ENCODE measurements at regions not wholly inside any gene's neighbourhood (a gene's known extent, or its start where the extent isn't known, plus 50 kb on each side); places are given as distances from the start of the nearest gene placed in this dataset.

DNA sequence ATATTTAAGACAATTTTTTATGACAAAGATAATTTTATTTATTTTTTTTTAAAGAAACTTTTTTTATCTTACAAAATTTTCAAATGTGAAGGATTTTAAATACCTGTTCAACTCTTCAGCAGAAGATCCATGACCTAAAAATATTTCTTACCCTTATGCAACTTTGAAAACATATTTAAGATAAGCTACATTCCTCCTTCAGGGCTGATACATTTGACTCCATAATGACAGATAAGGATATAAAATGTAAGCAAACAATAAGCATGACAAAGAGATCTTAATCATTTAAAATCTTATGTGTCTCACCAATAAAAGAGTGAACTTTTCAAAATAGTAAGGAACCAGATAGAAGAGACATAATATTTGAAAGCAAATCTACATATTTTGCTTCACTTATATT lies 1138.2 kb upstream of the CDH18 start:
- TF ChIP-seq CTCF (IDR thresholded peaks at IDR 0.05; ENCODE audit: insufficient read depth, low read length) (no peak), SPI1 (IDR thresholded peaks at IDR 0.05; ENCODE audit: borderline replicate concordance, low read depth) (no peak)
- TF ChIP-seq, protein P1, sequence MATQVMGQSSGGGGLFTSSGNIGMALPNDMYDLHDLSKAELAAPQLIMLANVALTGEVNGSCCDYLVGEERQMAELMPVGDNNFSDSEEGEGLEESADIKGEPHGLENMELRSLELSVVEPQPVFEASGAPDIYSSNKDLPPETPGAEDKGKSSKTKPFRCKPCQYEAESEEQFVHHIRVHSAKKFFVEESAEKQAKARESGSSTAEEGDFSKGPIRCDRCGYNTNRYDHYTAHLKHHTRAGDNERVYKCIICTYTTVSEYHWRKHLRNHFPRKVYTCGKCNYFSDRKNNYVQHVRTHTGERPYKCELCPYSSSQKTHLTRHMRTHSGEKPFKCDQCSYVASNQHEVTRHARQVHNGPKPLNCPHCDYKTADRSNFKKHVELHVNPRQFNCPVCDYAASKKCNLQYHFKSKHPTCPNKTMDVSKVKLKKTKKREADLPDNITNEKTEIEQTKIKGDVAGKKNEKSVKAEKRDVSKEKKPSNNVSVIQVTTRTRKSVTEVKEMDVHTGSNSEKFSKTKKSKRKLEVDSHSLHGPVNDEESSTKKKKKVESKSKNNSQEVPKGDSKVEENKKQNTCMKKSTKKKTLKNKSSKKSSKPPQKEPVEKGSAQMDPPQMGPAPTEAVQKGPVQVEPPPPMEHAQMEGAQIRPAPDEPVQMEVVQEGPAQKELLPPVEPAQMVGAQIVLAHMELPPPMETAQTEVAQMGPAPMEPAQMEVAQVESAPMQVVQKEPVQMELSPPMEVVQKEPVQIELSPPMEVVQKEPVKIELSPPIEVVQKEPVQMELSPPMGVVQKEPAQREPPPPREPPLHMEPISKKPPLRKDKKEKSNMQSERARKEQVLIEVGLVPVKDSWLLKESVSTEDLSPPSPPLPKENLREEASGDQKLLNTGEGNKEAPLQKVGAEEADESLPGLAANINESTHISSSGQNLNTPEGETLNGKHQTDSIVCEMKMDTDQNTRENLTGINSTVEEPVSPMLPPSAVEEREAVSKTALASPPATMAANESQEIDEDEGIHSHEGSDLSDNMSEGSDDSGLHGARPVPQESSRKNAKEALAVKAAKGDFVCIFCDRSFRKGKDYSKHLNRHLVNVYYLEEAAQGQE (IDR thresholded peaks at IDR 0.05; ENCODE audit: insufficient replicate concordance, low read depth): no peak
- DNase-seq (ENCODE audit: low read depth in 1 of 2, low spot score in 1 of 2): no peak
- Histone ChIP-seq H3K27me3 (ENCODE audit: insufficient read depth, poor library complexity, severe bottlenecking) (no peaks in the 10 kb centered on the region), H3K4me3 (replicated peaks; ENCODE audit: insufficient read depth, low read length) (no peak overlapping the region), H3K27ac (replicated peaks) (no peak overlapping the region)

DNA sequence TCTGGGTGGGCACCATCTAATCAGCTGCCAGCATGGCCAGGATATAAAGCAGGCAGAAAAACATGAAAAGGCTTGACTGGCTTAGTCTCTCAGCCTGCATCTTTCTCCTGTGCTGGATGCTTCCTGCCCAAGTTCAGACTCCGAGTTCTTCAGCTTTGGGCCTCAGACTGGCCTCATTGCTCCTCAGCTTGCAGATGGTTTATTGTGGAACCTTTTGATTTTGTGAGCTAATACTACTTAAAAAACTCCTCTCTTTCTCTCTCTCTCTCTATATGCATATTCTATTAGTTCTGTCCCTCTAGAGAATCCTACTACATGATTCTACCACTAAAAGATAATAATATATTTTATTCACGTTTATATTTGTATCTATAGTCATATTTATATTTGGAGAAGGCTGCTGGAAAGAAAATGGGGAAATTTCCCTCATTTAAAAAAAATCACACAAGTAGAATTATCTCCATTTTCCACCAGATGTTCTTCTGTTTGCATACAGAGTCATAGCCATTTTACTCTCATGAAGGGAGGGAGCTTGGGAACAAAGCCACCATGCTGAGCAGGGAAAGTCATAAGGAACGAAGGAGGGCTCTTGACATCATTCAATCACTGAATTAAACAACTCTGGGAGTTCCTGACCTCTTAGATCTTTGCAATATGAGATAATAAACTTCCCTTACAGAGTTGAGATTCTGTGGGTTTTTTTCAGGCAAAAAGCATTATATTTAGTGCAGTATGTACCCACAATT lies 1137.4 kb upstream of the CDH18 start:
- H3K27me3 ChIP-seq (ENCODE audit: insufficient read depth, poor library complexity, severe bottlenecking): no peaks in the 10 kb centered on the region
- no peak overlapping the region for H3K27ac ChIP-seq (replicated peaks)
- no peak overlapping the region for H3K4me3 ChIP-seq (replicated peaks; ENCODE audit: insufficient read depth, low read length)
- DNase-seq (ENCODE audit: low read depth in 1 of 2, low spot score in 1 of 2): no peak
- TF ChIP-seq SPI1 (IDR thresholded peaks at IDR 0.05; ENCODE audit: borderline replicate concordance, low read depth): no peak
- TF ChIP-seq GABPA (IDR thresholded peaks at IDR 0.05; ENCODE audit: low read depth): no peak

- Histone ChIP-seq H3K4me3 (replicated peaks; ENCODE audit: insufficient read depth, low read length) (no peak overlapping the region), H3K27ac (replicated peaks) (no peak overlapping the region), H3K27me3 (ENCODE audit: insufficient read depth, poor library complexity, severe bottlenecking) (no peaks in the 10 kb centered on the region)
- TF ChIP-seq, protein P1 (IDR thresholded peaks at IDR 0.05; ENCODE audit: insufficient replicate concordance, low read depth): no peak
- TF ChIP-seq POLR2AphosphoS5 (IDR thresholded peaks at IDR 0.05; ENCODE audit: low read depth) (no peak), SPI1 (IDR thresholded peaks at IDR 0.05; ENCODE audit: borderline replicate concordance, low read depth) (no peak), CTCF (IDR thresholded peaks at IDR 0.05; ENCODE audit: insufficient read depth, low read length) (no peak), GABPA (IDR thresholded peaks at IDR 0.05; ENCODE audit: low read depth) (no peak)
- DNase-seq (ENCODE audit: low read depth in 1 of 2, low spot score in 1 of 2): no peak
These were observed 1133.2 kb upstream of the CDH18 start for GRCh38 chr5:21121213-21121612.

DNA sequence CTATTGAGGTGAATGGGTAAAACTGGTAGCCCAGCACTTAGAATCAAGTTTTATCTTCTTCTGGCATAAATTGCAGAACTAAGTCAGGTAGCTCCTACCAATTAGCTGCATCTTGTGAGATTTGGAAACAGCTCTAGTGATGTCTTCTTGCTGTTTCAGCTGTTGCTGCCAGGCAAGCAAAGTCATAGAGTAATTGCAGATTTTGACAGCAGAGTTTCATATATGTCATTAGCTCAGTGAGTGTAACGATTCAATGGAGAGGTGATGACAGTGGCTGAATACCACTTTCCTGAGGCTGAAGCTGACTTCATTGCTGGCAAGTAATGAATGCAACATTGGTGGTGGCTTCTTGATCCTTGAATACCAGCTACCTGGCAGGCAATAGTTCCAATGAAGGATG lies 1109.7 kb upstream of the CDH18 start:
- no peak overlapping the region for H3K4me3 ChIP-seq (replicated peaks; ENCODE audit: insufficient read depth, low read length)
- no peaks in the 10 kb centered on the region for H3K27me3 ChIP-seq (ENCODE audit: insufficient read depth, poor library complexity, severe bottlenecking)
- no peak for DNase-seq (ENCODE audit: low read depth in 1 of 2, low spot score in 1 of 2)
- TF ChIP-seq, protein P1 (IDR thresholded peaks at IDR 0.05; ENCODE audit: insufficient replicate concordance, low read depth): no peak
- TF ChIP-seq SPI1 (IDR thresholded peaks at IDR 0.05; ENCODE audit: borderline replicate concordance, low read depth): no peak
- no peak for TF ChIP-seq POLR2AphosphoS5 (IDR thresholded peaks at IDR 0.05; ENCODE audit: low read depth)
- no peak overlapping the region for H3K27ac ChIP-seq (replicated peaks)
